MM.1S (cell line): ENCODE measurements at regions not wholly inside any gene's neighbourhood (a gene's known extent, or its start where the extent isn't known, plus 50 kb on each side); places are given as distances from the start of the nearest gene placed in this dataset.

Experiments used
- EZH2 ChIP-seq: fragments of 300-600 bp; sonication (generic); optimal IDR thresholded peaks from 2 replicates; pipeline ENCODE3; 2017; ENCODE audit warnings: low read depth, mild to moderate bottlenecking, antibody characterized with exemption, low read length, mixed read lengths
- EZH2phosphoT487 ChIP-seq: fragments of 300-600 bp; sonication (generic); IDR thresholded peaks from 2 replicates; pipeline ENCODE4 v1.6.1; 2018; ENCODE audit warnings: antibody characterized with exemption, low read length
- TF ChIP-seq, protein P1 (sequence below): fragments of 300-600 bp; sonication (generic); IDR thresholded peaks from 2 replicates; pipeline ENCODE4 v1.5.1; 2016; ENCODE audit warnings: antibody characterized with exemption, low read length, mixed read lengths

GRCh38 chr10:33056828-33057596 lies 99.0 kb upstream of the ITGB1 start:
- TF ChIP-seq, protein P1, sequence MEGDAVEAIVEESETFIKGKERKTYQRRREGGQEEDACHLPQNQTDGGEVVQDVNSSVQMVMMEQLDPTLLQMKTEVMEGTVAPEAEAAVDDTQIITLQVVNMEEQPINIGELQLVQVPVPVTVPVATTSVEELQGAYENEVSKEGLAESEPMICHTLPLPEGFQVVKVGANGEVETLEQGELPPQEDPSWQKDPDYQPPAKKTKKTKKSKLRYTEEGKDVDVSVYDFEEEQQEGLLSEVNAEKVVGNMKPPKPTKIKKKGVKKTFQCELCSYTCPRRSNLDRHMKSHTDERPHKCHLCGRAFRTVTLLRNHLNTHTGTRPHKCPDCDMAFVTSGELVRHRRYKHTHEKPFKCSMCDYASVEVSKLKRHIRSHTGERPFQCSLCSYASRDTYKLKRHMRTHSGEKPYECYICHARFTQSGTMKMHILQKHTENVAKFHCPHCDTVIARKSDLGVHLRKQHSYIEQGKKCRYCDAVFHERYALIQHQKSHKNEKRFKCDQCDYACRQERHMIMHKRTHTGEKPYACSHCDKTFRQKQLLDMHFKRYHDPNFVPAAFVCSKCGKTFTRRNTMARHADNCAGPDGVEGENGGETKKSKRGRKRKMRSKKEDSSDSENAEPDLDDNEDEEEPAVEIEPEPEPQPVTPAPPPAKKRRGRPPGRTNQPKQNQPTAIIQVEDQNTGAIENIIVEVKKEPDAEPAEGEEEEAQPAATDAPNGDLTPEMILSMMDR = no peak
- TF ChIP-seq EZH2 (no peak), EZH2phosphoT487 (no peak)
